H1 (cell line): ENCODE measurements at regions not wholly inside any gene's neighbourhood (a gene's known extent, or its start where the extent isn't known, plus 50 kb on each side); places are given as distances from the start of the nearest gene placed in this dataset.

Source experiments
- CEBPB ChIP-seq: IDR thresholded peaks from 2 replicates; pipeline ENCODE4 v1.6.1; 2012; ENCODE audit warnings: low read depth, low read length
- EZH2 ChIP-seq: fragments of 200-600 bp; sonication (generic); IDR thresholded peaks from 2 replicates; pipeline ENCODE4 v1.7.1; 2012; ENCODE audit warnings: low read depth, mild to moderate bottlenecking, moderate library complexity, low read length, inconsistent platforms; ENCODE audit not compliant: severe bottlenecking
- MAFK ChIP-seq: IDR thresholded peaks from 2 replicates; pipeline ENCODE4 v1.6.1; 2012; ENCODE audit warnings: low read depth, mild to moderate bottlenecking, improper control_type of control experiment, low read length
- POLR2A ChIP-seq, 2 experiments: IDR thresholded peaks; 1 replicate in 1 of 2; 2 replicates in 1 of 2; pipeline ENCODE4 v1.6.1; 2011; ENCODE audit warnings: low read depth in 2 of 2, low read length in 2 of 2, mild to moderate bottlenecking in 2 of 2; ENCODE audit errors: control extremely low read depth in 1 of 2
- POU5F1 ChIP-seq: IDR thresholded peaks from 2 replicates; pipeline ENCODE4 v1.6.1; 2011; ENCODE audit warnings: low read depth, mild to moderate bottlenecking, low read length, moderate library complexity
- RFX5 ChIP-seq: IDR thresholded peaks from 2 replicates; pipeline ENCODE4 v1.6.1; 2011; ENCODE audit warnings: low read depth, low read length, improper control_type of control experiment, borderline replicate concordance
- TF ChIP-seq, protein P1 (sequence below), 3 experiments: IDR thresholded peaks; 1 replicate in 2 of 3; 2 replicates in 1 of 3; pipeline versions ENCODE4 v1.5.1 to v1.6.1; 2011; ENCODE audit warnings: low read length in 3 of 3, mild to moderate bottlenecking in 3 of 3, inconsistent platforms in 2 of 3, low read depth in 1 of 3, moderate library complexity in 1 of 3; ENCODE audit not compliant: insufficient read depth in 1 of 3; ENCODE audit errors: control extremely low read depth in 1 of 3

GRCh38 chr1:185419718-185420117 lies 102.7 kb upstream of the IVNS1ABP start:
- TF ChIP-seq EZH2 (no peak), POLR2A (IDR thresholded peaks at IDR 0.05; ENCODE audit: control extremely low read depth in 1 of 2, low read depth in 2 of 2, low read length in 2 of 2) (no peak), MAFK (no peak), POU5F1 (no peak), CEBPB (no peak), RFX5 (no peak)
- TF ChIP-seq, protein P1, sequence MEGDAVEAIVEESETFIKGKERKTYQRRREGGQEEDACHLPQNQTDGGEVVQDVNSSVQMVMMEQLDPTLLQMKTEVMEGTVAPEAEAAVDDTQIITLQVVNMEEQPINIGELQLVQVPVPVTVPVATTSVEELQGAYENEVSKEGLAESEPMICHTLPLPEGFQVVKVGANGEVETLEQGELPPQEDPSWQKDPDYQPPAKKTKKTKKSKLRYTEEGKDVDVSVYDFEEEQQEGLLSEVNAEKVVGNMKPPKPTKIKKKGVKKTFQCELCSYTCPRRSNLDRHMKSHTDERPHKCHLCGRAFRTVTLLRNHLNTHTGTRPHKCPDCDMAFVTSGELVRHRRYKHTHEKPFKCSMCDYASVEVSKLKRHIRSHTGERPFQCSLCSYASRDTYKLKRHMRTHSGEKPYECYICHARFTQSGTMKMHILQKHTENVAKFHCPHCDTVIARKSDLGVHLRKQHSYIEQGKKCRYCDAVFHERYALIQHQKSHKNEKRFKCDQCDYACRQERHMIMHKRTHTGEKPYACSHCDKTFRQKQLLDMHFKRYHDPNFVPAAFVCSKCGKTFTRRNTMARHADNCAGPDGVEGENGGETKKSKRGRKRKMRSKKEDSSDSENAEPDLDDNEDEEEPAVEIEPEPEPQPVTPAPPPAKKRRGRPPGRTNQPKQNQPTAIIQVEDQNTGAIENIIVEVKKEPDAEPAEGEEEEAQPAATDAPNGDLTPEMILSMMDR (IDR thresholded peaks at IDR 0.05; ENCODE audit: control extremely low read depth in 1 of 3, insufficient read depth in 1 of 3, low read depth in 1 of 3, low read length in 3 of 3) = no peak
